ENCODE measurements at regions not wholly inside any gene's neighbourhood (a gene's known extent, or its start where the extent isn't known, plus 50 kb on each side); places are given as distances from the start of the nearest gene placed in this dataset.
"Not testable (repeated sequence)": the region's sequence is repeated elsewhere in the genome, so short reads cannot be mapped to it uniquely, and the experiment has no call there.

- ATAC-seq: no peak
- POLR2A ChIA-PET: no interaction called here
Measured at GRCh38 chr18:30150586-30151250, 891.8 kb downstream of the DSC3 start.

DNA sequence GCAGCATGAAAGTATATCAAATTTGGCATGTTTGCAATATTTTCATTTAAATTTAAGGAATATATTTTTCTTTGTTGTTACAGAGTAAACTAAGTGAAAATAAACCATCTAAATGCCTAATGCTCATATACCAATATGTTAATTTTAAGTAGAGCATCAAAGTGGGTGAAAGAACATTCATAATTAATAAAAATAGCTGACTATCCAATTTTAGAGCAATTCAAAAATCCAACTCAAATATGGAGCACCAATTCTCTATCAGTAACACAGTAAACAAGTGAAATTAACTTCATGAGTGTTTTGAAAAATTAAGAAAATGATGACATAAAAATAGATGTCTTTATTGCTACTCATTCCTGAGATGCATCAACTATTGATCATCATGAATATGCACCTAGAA is 893.0 kb downstream of the DSC3 start:
- Mint-ChIP-seq H3K9me3 (ENCODE audit: insufficient read depth) (peaks cover 15% of the 10 kb centered on the region), H3K27ac (no peak overlapping the region), H3K4me3 (no peak overlapping the region), H3K36me3 (ENCODE audit: low read depth) (no peaks in the 10 kb centered on the region), H3K27me3 (ENCODE audit: low read depth) (no peaks in the 10 kb centered on the region), H3K4me1 (ENCODE audit: low read depth) (no peaks in the 10 kb centered on the region)
- DNase-seq (no peak), ATAC-seq (no peak)
- CTCF ChIA-PET: no interaction called here
- POLR2A ChIA-PET: no interaction called here

More at GRCh38 chr18:30150586-30151250, 891.8 kb downstream of the DSC3 start:
- no peak for DNase-seq
- no peaks in the 10 kb centered on the region for H3K36me3 Mint-ChIP-seq (ENCODE audit: low read depth)
- H3K27ac Mint-ChIP-seq: no peak overlapping the region
- no peaks in the 10 kb centered on the region for H3K27me3 Mint-ChIP-seq (ENCODE audit: low read depth)
- H3K4me1 Mint-ChIP-seq (ENCODE audit: low read depth): no peaks in the 10 kb centered on the region
- CTCF ChIA-PET: no interaction called here
- H3K4me3 Mint-ChIP-seq: no peak overlapping the region
- H3K9me3 Mint-ChIP-seq (ENCODE audit: insufficient read depth): peaks cover 15% of the 10 kb centered on the region

GRCh38 chr18:30142870-30143269 is 899.7 kb downstream of the DSC3 start:
- DNase-seq (no peak), ATAC-seq (no peak)
- Mint-ChIP-seq H3K4me1 (ENCODE audit: low read depth) (no peaks in the 10 kb centered on the region), H3K27ac (no peak overlapping the region), H3K27me3 (ENCODE audit: low read depth) (no peaks in the 10 kb centered on the region), H3K9me3 (ENCODE audit: insufficient read depth) (peaks cover 16% of the 10 kb centered on the region), H3K4me3 (no peak overlapping the region), H3K36me3 (ENCODE audit: low read depth) (no peaks in the 10 kb centered on the region)
- ChIA-PET CTCF (no interaction called here), POLR2A (no interaction called here)

DNA sequence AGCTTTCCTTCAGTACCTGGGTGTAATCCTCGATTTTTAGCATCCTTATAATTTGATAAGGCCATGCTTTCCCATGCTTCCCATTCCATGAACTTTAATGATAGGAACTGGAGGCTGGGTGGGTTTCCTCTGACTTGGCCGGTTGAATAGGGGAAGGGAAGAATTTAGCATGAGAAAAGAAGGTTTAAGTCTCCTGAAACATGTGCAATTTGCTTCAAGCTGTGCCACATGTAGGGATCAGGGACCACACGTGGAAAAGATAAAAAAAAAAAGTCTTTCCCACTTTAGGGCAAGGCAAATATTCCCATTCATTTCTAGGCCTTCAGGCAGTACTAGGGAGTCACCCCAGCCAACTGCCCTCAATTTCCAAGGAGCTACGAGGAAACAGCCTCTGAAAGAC is 900.3 kb downstream of the DSC3 start:
- ChIA-PET CTCF (no interaction called here), POLR2A (no interaction called here)
- no peak for ATAC-seq
- Mint-ChIP-seq H3K9me3 (ENCODE audit: insufficient read depth) (peaks cover 14% of the 10 kb centered on the region), H3K4me1 (ENCODE audit: low read depth) (no peaks in the 10 kb centered on the region), H3K27ac (no peak overlapping the region), H3K4me3 (no peak overlapping the region), H3K36me3 (ENCODE audit: low read depth) (no peaks in the 10 kb centered on the region), H3K27me3 (ENCODE audit: low read depth) (no peaks in the 10 kb centered on the region)
- DNase-seq: no peak

DNA sequence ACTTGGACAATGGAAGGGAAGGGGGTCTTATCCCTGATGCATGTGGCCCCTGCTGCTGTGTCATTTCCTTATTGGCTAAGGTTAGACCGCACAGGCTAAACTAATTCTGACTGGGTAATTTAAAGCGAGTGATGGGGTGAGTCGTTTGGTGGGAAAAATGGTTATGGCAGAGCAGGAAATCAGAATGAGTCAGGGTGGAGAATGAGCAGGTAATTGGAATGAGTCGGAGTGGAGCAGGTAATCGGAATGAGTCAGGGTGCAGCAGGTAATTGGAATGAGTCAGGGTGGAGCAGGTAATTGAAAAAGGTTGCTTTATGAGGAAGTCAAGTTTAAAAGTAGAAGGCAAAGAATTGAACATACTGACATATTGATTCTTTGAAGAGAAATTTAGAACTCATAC is 901.0 kb downstream of the DSC3 start:
- CTCF ChIA-PET; ATAC-seq; H3K27me3 Mint-ChIP-seq (ENCODE audit: low read depth); H3K4me1 Mint-ChIP-seq (ENCODE audit: low read depth); POLR2A ChIA-PET; DNase-seq; H3K4me3 Mint-ChIP-seq; H3K36me3 Mint-ChIP-seq (ENCODE audit: low read depth); H3K27ac Mint-ChIP-seq: not testable (repeated sequence)
- peaks cover 19% of the 10 kb centered on the region for H3K9me3 Mint-ChIP-seq (ENCODE audit: insufficient read depth)

GRCh38 chr18:30139631-30140287 is 902.8 kb downstream of the DSC3 start:
- Mint-ChIP-seq H3K9me3 (ENCODE audit: insufficient read depth) (peaks cover 25% of the 10 kb centered on the region), H3K4me1 (ENCODE audit: low read depth) (no peaks in the 10 kb centered on the region), H3K27me3 (ENCODE audit: low read depth) (no peaks in the 10 kb centered on the region), H3K27ac (no peak overlapping the region), H3K4me3 (no peak overlapping the region), H3K36me3 (ENCODE audit: low read depth) (no peaks in the 10 kb centered on the region)
- POLR2A ChIA-PET: no interaction called here
- CTCF ChIA-PET: no interaction called here
- DNase-seq (no peak), ATAC-seq (no peak)

DNA sequence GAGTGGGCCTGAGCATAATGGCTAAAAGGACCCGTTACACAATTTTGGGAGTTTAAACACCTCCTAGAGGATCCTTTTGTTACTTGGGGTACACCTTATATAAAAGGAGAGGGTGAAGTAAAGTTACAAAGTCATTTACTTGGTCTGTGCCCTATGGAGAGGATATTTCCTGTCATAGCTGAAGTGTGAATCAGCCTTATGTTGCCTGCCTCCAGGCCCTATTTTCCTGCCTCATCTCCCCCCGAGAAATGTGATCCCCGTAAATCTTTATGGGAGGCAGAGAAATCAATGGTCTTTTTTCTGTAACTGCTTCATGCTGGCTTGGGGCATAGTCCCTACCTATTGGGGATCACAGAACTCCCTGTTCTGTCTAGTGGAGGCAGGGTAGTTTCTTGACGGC is 906.6 kb downstream of the DSC3 start:
- ATAC-seq (no peak), DNase-seq (no peak)
- Mint-ChIP-seq H3K9me3 (ENCODE audit: insufficient read depth) (peaks cover 26% of the 10 kb centered on the region), H3K4me3 (no peak overlapping the region), H3K4me1 (ENCODE audit: low read depth) (no peaks in the 10 kb centered on the region), H3K27me3 (ENCODE audit: low read depth) (no peaks in the 10 kb centered on the region), H3K36me3 (ENCODE audit: low read depth) (no peaks in the 10 kb centered on the region), H3K27ac (no peak overlapping the region)
- ChIA-PET POLR2A (no interaction called here), CTCF (no interaction called here)

DNA sequence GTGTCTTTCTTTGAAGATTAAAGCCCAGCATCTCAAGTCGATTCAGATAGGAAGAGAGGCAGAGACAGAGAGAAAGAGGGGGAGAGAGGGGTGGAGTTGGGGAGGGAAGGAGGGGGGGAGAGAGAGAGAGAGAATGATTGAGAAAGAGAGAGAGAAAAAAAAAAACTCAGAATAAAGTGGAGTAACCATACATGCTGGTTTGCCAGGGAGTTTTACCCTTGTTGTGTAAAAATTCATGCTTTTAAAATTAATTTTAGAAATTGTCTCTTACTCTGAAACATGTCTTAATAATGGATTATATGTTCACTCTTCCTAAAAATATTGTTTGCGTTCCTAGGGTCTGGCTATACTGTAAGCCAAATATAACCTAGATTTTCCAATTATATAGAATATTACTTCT is 908.5 kb downstream of the DSC3 start:
- no peaks in the 10 kb centered on the region for H3K27me3 Mint-ChIP-seq (ENCODE audit: low read depth)
- no peak overlapping the region for H3K27ac Mint-ChIP-seq
- ChIA-PET POLR2A (no interaction called here), CTCF (no interaction called here)
- H3K36me3 Mint-ChIP-seq (ENCODE audit: low read depth): no peaks in the 10 kb centered on the region
- DNase-seq: no peak
- H3K4me1 Mint-ChIP-seq (ENCODE audit: low read depth): no peaks in the 10 kb centered on the region
- ATAC-seq: no peak
- no peak overlapping the region for H3K4me3 Mint-ChIP-seq
- peaks cover 21% of the 10 kb centered on the region for H3K9me3 Mint-ChIP-seq (ENCODE audit: insufficient read depth)

DNA sequence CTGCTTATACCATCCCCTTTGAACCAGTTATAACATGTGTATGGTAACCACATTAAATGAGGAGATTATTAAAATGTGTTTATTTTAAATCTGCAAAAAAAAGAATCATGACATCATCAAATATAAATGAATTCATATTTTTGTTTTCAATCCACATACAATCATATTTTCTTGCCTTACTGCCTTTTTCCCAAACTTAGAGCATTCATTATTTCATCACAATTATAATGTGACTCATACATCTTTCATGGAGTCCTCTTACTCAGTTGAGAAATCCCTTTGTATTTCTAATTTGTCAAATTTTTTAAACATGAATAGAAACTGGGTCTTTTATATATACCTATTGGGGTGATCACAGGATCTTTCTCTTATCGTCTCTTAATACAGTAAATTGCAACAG is 909.6 kb downstream of the DSC3 start:
- ATAC-seq: no peak
- Mint-ChIP-seq H3K27me3 (ENCODE audit: low read depth) (no peaks in the 10 kb centered on the region), H3K27ac (no peak overlapping the region), H3K9me3 (ENCODE audit: insufficient read depth) (peaks cover 21% of the 10 kb centered on the region), H3K36me3 (ENCODE audit: low read depth) (no peaks in the 10 kb centered on the region), H3K4me1 (ENCODE audit: low read depth) (no peaks in the 10 kb centered on the region), H3K4me3 (no peak overlapping the region)
- no peak for DNase-seq
- ChIA-PET POLR2A (no interaction called here), CTCF (no interaction called here)

- POLR2A ChIA-PET: no interaction called here
- CTCF ChIA-PET: no interaction called here
Measured at GRCh38 chr18:30121397-30121796, 921.1 kb downstream of the DSC3 start.

GRCh38 chr18:30113454-30113853 is 929.1 kb downstream of the DSC3 start:
- Mint-ChIP-seq H3K9me3 (ENCODE audit: insufficient read depth) (peaks cover 11% of the 10 kb centered on the region), H3K27ac (no peak overlapping the region), H3K27me3 (ENCODE audit: low read depth) (no peaks in the 10 kb centered on the region), H3K36me3 (ENCODE audit: low read depth) (no peaks in the 10 kb centered on the region), H3K4me1 (ENCODE audit: low read depth) (no peaks in the 10 kb centered on the region), H3K4me3 (no peak overlapping the region)
- no peak for DNase-seq
- ATAC-seq: no peak
- POLR2A ChIA-PET: no interaction called here
- CTCF ChIA-PET: no interaction called here

More at GRCh38 chr18:30121397-30121796, 921.1 kb downstream of the DSC3 start:
- Mint-ChIP-seq H3K27me3 (ENCODE audit: low read depth) (no peaks in the 10 kb centered on the region), H3K36me3 (ENCODE audit: low read depth) (no peaks in the 10 kb centered on the region), H3K27ac (no peak overlapping the region), H3K4me3 (no peak overlapping the region), H3K9me3 (ENCODE audit: insufficient read depth) (peaks cover 22% of the 10 kb centered on the region), H3K4me1 (ENCODE audit: low read depth) (no peaks in the 10 kb centered on the region)
- ATAC-seq (no peak), DNase-seq (no peak)

DNA sequence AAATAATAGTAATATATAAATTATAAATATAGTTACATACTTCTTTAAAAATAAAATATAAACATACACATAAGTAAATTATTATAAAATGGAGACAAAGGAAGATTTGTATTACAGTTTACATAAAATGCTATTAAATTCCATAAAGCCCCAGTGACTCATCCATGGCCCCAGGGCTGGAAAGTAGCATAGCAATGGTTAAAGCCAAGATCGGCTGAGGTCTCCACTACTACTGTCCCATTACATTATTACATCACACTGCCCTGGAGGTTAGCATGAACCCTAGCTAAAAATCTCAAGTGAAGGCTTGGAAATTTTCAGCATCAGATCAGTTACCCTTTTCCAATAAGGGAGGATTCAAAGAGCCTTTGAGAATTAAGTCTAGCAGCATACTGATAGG is 936.2 kb downstream of the DSC3 start:
- DNase-seq (no peak), ATAC-seq (no peak)
- no peaks in the 10 kb centered on the region for H3K4me1 Mint-ChIP-seq (ENCODE audit: low read depth)
- H3K27ac Mint-ChIP-seq: no peak overlapping the region
- H3K36me3 Mint-ChIP-seq (ENCODE audit: low read depth): no peaks in the 10 kb centered on the region
- H3K9me3 Mint-ChIP-seq (ENCODE audit: insufficient read depth): peaks cover 3% of the 10 kb centered on the region
- H3K27me3 Mint-ChIP-seq (ENCODE audit: low read depth): no peaks in the 10 kb centered on the region
- H3K4me3 Mint-ChIP-seq: no peak overlapping the region
- CTCF ChIA-PET: no interaction called here
- POLR2A ChIA-PET: no interaction called here

- Mint-ChIP-seq H3K36me3 (ENCODE audit: low read depth) (no peaks in the 10 kb centered on the region), H3K4me1 (ENCODE audit: low read depth) (no peaks in the 10 kb centered on the region), H3K4me3 (no peak overlapping the region), H3K27me3 (ENCODE audit: low read depth) (no peaks in the 10 kb centered on the region), H3K27ac (no peak overlapping the region), H3K9me3 (ENCODE audit: insufficient read depth) (peaks cover 3% of the 10 kb centered on the region)
- ChIA-PET POLR2A (no interaction called here), CTCF (no interaction called here)
- ATAC-seq (no peak), DNase-seq (no peak)
Measured at GRCh38 chr18:30103881-30104280, 938.7 kb downstream of the DSC3 start.

Measured in activated CD8-positive, alpha-beta T cell treated with anti-CD3 and anti-CD28 coated beads, Interleukin-2, amount 10 ng/mL, durations not matched to agents 7 days and 5 days (primary cell).